DMS 273 (cell line): ENCODE measurements at regions not wholly inside any gene's neighbourhood (a gene's known extent, or its start where the extent isn't known, plus 50 kb on each side); places are given as distances from the start of the nearest gene placed in this dataset.
A peak's percentile ranks its signal among the peaks of the same experiment; 100 is the strongest.

ENCODE experiments used
- DNase-seq: peaks from one replicate; lab custom pipeline; 2025; ENCODE audit not compliant: unreplicated experiment; lab: John Stamatoyannopoulos, UW

DNA sequence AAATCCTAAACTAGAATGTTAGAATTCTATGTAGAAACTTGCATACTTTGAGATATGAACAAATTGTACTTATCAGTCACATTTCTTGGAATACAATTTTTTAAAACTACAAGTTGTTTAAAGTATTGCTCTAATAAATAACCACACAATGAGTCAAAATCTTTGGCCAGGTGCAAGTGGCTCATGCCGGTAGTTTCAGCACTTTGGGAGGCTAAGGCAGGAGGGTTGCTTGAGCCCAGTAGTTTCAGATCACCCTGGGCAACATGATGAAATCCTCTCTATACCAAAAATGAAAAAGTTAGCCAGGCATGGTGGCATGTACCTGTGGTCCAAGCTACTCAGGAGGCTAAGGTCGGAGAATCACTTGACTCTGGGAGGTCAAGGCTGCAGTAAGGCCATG is 257.8 kb downstream of the COX7C start:
- no peak for DNase-seq

DNA sequence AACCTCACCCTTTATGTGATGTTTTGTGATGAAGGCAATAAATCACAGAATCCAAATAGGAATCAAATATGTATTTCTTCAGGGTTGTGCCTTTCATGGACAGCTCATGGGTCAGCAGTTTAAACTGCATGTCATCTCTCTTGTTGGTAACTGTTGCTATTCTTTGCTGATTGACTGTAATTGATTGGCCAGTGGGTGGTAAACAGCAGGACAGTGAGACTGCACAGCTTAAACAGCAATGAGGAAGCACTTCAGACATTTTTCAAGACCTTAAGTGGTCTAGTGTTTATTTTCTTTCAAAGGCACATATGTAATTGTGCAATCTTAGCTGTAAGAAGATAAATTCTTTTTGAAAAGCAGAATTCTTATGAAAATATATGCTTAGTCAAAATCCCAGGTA is 260.5 kb downstream of the COX7C start:
- no peak for DNase-seq

DNA sequence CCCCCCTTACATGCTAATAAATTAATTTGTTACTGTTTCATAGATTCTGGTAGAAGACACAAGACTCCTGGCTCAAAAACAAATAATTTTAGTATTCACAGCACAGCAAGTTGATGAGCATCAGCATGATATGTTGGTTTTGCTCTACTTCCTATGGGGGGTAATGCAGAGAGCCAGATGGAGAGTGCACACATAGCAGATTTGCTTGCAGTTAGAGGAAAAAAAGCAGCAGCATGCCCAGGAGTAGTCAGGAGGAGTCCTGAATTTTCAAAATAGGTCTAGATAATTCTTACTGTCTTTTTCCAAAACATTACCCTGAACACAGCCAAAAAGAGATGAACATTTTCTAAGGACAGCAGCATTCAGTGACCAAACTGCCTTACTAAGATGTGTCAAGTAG is 261.3 kb downstream of the COX7C start:
- DNase-seq, result no peak

DNA sequence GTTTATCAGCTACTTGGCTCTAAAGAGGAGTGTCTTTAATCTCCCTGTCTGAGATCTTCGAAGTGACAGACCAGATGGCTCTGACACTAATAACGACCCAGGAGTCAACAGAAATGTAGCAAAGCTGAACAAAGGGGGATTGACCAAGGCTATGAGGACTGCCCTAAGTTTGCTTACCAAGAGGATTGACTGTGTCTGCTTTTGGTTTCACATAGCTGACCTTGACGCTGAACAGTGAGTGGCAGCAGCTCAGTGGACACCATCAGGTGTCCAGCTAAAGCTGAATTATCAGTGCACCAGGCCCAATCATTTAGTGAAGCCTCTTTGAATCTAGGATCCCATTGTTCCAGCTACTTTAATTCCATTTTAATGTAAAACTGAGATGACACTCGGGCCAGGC is 262.6 kb downstream of the COX7C start:
- DNase-seq, result no peak

DNA sequence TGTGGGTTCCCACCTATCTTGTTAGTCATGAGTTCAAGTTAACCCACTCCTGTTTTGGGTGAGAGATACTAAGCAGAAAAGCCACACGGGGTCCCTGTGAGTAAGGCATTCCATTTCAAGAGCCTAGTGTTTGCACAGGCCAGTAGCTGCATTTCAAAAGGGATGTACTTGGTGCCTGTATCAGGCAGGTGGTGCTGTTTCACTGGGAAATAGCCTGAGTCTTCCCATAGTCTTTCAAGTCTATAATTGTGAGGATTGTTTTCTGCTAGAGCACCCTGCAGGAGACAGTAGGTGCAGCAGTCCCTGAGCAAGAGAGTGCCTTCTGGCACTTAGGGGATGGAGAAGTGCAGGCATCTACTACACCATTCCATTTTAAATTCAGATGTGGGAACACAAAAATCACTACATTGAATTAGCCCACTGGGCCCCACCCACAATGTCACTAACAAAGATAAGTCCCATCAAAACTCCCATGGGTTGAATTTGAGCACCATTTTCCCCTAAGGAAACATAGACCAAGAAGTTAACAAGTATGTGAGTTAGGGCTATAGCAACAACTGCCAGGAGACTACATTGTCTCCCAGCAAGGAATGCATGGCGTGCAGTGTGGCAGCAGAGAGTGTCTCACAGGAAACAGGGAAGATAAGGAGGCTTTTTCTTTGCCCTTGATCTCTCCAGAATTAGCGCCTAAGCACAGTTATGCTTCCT is 263.2 kb downstream of the COX7C start:
- DNase-seq, result peak; percentile 81

DNA sequence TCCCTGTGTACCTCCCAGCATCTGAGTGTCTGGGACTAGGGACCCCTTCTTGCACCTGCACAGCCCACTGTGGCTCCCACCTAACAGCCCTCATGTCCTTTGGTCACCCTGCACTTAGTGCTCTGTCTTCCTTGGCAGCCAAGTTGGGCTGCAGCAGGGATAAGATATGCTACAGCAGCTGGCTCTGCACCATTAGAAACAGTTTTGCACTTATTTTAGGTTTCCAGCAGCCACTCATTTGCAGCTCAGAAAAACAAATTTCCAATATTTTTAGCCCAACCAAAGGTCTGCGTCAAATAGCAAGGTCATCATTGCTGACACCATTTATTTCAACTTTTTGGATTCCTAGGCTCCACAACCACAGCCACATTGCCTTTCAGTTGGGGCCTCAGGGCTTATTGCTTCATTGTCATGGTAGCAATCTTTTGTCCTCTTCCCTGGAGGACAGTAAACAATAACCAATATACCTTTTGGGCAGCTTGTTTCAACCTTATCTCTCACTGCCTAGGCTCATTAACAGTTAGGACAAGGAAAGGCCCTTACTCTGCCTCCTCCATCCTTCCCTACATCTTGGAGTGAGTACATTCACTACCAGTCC is 263.9 kb downstream of the COX7C start:
- no peak for DNase-seq

DNA sequence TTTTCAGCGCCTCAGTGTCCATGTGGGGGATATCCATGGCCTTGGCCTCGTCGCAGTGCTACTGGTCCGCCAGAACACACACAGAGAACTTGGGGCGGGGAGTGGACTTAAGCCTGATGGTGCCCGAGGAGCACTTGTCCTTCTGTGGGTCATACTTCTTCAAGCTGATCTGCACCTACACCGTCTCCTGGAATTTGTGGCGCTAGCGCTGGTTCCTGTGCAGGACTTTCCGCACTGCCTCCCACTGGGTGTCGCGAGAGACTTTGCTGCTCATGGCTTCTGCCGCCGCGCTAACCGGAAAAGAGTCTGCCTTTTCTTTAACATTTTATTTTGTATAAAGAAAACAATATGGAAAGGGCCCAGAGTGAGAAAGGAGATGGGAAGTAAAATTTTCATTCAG is 266.9 kb downstream of the COX7C start:
- no peak for DNase-seq

DNA sequence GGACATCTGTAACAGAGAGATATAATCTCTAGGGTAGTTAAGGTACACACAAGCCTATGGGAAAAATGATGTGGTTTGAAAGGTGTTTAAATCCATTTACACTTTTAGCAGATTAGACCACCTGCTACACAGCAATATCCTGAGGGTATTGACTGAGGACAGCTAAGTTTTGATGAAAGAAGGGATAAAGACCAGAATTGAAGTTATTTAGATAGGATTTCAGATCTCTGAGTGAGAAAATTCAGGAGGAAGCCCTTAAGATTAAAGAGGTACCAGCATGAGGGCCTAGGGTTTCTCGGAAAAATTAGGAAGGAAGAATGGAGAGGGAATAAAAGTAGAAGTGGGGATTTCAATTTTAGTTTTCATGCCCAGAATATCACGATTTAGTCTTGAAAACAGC is 267.3 kb downstream of the COX7C start:
- DNase-seq, result no peak

DNA sequence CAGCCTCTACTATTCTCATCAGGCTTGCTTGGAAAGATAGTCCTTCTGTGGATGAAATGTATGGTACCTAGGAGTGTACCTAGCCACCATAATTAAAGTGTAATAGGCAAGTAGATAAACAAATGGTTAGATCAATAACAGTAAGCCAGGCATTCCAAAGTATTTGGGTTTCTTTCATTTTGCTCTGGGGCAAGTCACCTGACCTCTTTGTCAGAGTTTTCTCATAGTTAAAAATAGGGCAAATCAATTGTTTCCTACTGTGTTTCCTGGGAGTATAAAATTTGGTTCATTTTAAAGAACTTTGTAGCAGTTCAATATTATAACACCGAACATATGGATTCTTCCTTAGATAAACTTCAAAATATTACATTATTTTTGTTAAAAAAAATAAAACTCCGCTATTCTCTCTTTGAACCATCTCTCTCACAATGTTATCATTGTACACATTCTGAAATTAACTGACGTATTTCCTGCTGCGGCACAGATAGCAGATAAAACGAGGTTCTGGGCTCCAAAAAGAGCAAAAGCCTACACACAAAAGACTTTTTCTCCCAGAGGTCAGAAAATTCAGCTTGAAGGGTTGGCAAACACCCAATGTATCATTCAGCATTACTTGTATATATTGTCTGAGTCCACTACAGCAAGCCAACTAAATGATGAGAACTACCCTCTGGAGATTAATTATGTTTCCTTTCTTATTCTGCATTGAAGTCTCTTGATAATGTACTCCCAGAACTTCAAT is 267.9 kb downstream of the COX7C start:
- no peak for DNase-seq

DNA sequence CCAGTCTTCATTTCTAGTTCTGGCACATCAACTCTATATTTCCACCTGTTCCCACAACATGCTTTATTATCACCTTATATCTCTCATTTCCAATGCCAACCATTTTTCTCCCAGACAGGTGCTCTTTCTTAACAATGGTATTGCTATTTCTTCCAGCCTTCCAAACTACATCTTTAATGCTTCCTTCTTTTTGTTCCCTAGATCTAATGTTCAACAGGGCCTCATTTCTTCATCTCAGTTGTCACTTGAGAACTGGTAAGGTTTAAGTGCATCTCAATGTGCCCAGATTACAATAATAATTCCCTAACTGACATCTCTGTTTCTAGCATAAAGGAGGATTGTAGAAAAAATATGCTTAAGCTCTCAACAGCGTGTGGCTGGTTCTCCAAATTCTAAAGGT is 272.6 kb downstream of the COX7C start:
- no peak for DNase-seq

DNA sequence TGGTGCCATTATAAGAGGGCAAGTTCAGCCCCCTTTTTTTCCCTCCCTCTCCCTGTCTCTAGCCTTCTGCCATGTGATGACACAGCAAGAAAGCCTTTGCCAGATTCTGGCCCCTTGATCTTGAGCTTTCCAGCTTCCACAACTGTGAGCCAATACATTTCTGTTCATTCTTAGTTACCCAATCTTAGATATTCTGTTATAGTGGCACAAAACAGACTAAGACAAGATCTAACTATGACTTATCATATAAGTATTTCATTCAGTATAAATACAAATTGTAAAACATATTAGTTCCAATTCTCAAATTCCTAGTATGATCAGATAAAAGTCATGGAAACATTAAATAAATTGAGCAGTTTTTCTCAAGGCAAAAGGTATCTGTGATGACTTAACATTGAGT is 276.3 kb downstream of the COX7C start:
- no peak for DNase-seq

DNA sequence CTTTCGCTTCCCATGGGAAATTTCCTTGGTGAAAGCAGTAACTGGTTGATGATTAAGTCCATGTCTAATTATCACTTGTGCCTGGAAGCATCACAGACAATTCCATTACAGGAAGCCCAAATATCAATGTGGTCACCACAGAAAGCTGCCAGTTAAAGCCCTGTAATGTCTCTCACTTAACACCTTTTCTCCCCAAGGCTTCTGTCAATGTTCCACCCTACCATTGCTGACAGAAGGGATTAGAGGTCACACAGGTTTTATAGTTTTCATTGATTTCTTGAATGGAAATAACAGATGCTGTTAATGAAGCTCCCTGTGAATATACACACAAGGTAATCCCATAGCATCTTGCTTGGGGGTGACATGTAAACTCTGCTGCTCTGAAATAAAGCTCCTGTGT is 279.2 kb downstream of the COX7C start:
- DNase-seq, result no peak

DNA sequence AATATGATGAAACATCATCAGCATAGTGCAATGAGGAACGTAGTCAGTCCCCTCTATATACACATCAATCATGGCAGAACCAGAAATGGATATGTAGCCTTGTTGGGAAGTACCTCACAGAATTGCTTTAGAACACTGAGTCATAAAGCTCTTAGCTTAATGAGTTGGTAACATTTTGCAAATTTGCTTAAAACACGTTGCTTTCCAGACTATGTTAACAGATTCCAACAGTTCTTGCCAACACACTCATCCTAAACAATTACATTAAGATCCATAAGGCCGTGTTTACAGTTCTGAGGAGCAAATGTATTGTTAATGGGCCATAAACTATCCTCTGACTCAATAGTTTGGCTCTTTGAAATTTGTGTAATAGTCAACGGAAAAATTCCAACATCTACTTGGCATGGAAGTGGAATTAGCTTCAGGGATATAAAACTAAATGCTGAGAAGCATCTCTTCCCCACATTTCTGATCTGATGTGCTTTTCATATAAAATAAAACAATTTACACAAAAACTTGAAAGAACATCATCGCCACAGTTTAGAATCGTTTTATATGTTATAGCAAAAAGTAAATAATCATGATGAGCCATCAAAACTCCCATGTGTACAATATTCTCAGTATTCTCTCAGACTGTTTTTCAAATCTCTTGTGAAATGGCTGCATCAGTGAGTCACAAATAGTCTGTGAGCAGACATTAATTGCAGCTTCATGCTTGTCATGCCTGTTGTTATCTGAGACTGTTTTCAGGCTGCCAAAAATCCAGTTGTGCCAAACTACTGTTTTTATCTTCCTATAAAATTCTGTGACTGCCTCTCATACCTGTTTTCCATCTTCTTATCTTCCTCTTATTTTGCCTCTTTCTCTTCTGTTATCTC is 291.9 kb downstream of the COX7C start:
- peak; percentile 4 for DNase-seq

DNA sequence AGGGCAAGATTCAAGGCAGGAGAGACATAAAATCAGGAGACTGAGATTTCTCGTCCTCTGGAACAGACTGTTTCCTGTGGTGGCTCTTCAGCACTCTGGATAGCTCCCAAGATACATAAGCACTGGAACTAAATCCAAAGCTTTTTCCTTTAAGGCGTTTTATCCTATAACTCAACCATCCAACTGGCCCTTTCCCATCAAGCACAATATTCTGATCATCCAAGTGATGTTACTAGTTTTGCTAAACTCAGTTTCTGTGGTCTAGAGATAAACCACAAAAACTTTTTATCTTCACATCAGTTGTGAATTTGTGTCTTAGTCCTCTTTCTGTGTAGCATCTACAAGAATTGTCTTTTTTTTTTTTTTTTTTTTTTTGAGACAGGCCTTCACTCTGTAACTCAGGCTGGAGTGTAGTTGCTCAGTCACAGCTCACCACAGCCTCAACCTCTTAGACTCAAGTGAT is 299.4 kb downstream of the COX7C start:
- DNase-seq, result peak; percentile 25

DNA sequence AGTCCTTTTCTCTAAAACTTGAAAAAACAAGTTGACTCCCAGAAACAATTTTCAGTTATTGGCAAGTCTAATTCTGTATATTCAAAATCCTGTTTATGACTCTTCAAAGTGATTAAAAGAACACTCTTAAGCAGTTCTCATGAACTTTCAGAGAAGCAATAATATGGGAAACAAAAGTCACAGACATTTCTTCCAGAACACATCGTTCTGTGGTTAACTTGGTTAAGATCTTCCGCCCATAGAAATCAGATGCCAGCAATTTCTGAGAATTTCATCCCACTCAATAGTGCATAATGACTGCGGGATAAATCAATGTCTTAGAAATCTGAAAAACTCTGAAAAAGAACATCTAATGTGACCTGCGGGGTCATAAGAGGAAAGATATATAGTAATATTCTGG is 300.5 kb downstream of the COX7C start:
- no peak for DNase-seq

DNA sequence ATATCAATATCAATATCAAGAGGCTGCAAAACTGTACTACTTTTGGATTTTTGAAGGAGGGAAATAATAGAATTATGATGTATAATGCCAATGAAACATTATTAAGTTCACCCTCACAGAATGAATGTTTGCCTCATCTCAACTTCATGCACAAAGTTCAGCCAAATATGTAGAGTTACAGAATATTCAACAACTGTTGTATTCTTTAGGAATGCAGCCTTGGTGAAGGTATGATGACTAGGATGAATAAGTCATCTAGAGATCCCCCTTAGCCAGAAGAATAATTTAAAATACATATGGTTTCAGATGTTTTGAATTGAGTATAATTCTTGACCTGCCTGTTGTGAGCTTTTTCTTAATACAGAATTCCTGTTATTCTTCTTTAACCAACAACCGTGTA is 308.3 kb downstream of the COX7C start:
- no peak for DNase-seq

DNA sequence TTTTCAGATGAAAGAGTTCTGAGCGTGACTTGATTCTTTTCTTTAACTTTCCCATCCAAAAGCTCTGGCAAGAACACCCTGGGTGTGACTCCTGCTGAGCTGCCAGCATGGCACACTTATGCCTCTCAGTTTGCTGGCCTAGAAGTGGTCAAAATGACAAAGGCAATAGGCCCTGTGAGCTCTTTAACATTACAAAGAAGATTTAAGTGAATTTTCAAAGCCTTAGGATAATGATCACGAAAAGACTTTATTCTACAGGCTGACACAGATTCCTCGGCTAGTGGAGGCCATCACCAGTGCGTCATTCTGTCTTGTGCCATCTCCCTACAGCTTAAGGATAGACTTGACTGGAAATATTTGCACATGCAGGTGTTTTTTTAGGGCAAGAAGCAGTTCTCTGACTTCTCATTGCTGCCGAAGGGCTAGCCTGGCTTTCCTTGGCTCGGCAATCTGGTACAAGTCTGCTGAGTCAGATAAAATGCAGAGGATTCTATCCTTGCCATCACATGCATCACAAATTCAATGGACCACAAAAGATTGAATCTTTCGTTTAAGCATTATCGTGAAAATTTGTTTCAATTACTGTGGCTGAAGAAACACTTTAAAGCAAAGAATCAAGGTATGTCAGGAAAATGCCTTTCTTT is 311.5 kb downstream of the COX7C start:
- DNase-seq, result no peak

DNA sequence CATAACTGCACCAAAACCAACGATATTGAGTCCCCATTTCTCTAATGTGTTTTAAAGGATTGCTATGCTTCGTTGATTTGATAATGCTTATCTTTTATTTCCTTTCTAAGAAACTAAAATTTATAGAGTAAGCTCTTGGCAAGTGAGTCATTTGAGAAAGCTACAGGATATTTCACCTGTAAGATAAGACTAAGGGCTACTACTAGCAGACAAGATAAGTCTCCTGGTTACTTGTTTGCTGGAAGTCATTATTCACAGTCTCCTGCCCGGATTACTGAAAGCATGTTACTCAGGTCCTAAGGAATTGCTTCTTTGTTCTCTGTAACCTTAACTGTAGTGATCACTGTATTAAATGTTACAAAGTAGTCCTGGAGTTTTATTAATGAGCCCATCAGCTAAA is 315.9 kb upstream of the RASA1 start:
- no peak for DNase-seq

DNA sequence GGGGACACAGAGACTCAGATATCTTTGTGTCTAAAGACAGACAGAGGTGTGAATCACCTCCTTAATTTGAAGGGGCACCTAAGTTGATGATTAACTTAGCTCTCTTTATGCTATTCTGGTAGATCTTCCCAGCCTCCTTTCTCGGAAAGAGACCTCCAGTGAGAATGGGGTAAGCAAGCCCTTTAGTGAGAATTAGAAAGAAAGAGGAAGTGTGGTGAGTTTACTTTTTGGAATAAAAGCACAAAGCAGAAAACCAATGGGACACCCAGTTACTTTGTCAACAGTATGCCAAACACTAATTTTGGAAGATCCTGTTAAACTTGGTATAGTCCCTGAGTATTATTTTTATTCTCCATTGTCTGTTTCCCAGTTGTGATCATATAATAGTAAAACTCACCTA is 302.8 kb upstream of the RASA1 start:
- no peak for DNase-seq

DNA sequence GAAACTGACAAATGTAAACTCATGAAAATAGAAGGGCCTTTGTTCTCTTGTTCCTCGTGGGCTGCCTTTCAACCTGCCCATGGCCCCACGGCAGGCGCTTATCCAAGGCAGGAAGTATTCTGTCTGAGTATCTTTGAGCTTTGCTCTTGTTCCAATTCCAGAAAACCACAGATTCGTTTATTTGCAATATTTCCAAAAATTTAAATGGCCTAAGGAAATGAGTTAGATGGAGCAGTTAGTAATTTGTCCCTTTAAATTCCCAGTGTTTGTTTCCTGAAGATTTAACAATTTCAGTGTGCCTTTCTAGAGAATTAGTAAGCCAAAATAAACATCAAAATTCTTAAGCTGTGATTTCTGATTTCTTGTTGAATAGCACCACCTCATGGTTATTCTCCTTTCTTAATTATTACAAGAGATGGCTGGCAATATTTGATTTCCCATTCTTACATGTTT is 299.4 kb upstream of the RASA1 start:
- peak; percentile 67 for DNase-seq

DNA sequence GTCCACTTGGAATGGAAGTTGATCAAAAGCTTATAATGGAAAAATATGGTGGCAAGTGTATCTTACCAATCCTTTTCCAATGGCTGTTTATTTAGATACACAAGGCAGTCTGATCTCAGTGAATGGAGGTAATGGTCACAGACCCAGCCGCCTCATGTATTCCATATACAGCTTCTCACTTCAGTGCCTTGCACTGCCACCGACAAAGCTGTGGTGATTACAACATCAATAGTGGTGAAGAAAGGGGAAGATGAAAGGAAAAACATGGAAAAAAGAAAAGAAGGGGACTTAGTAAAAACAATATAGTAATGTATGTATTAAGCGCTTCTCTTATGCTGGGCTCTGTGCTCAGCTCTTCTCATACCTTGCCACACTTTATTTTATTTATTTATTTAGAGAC is 297.3 kb upstream of the RASA1 start:
- DNase-seq, result no peak
